ENCODE measurements at regions not wholly inside any gene's neighbourhood (a gene's known extent, or its start where the extent isn't known, plus 50 kb on each side); places are given as distances from the start of the nearest gene placed in this dataset.

DNA sequence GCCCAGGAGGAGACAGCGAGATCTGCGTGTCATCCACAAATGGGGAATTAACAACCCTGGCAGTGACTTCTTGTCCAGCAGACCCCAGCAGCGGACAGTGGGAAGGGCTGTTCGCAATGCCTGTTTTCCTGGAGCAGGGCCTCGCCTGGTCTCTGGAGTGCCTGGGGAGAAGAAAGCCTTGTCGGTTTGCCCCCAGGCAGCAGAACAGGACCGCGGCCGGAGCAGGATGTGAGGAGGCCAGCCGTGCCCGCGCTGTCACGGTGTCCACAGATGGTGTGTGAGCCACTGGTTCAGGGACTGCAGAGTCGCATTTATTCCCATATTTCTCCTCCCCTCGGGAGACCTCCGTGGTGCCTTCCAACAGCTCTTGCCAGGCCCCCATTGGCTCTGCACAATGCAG lies 68.5 kb upstream of the GSE1 start:
- no peak for TF ChIP-seq POLR2A (IDR thresholded peaks at IDR 0.05)
- TF ChIP-seq, protein P1, sequence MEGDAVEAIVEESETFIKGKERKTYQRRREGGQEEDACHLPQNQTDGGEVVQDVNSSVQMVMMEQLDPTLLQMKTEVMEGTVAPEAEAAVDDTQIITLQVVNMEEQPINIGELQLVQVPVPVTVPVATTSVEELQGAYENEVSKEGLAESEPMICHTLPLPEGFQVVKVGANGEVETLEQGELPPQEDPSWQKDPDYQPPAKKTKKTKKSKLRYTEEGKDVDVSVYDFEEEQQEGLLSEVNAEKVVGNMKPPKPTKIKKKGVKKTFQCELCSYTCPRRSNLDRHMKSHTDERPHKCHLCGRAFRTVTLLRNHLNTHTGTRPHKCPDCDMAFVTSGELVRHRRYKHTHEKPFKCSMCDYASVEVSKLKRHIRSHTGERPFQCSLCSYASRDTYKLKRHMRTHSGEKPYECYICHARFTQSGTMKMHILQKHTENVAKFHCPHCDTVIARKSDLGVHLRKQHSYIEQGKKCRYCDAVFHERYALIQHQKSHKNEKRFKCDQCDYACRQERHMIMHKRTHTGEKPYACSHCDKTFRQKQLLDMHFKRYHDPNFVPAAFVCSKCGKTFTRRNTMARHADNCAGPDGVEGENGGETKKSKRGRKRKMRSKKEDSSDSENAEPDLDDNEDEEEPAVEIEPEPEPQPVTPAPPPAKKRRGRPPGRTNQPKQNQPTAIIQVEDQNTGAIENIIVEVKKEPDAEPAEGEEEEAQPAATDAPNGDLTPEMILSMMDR (IDR thresholded peaks at IDR 0.05), result no peak
- Histone ChIP-seq H3K27ac (no peak overlapping the region), H3K27me3 (no peaks in the 10 kb centered on the region), H3K4me1 (no peaks in the 10 kb centered on the region), H3K36me3 (no peaks in the 10 kb centered on the region), H3K4me3 (replicated peaks in 1 of 3) (no peak overlapping the region), H3K9me3 (no peaks in the 10 kb centered on the region)
- no peak for DNase-seq
- intact Hi-C loops (cut with DNase I), result no loop called here
- WGBS, 2 donors, result 84 to 93% methylated on average over 12 of the region's 16 CpGs

DNA sequence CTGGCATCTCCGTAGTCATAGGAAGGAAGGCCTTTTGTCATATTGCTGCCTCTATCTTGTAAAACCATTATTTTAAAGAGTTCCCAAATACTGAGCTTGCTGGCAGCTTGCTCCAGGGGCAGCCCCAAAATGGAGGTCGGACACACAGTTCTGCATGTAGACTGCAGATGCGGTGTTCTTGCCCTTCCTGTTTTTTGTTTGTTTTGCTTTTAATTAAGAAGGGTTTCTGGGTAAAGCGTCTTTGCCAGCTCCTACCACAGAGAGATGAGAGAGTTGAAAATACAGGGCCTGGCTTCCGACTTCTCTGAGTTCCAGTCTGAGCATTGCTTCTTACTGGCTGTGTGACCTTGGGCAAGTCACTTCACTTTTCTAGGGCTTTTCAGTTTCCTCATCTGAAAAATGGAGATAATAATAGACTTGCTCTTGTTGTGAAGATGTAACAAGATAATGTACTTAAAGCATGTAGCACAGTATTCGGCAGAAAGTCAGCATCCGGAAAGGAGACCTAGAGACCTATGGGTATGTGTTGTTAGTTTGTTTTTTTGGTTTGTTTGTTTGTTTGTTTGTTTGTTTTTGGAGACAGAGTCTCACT lies 67.8 kb upstream of the GSE1 start:
- Histone ChIP-seq H3K36me3 (no peaks in the 10 kb centered on the region), H3K9me3 (no peaks in the 10 kb centered on the region), H3K27ac (no peak overlapping the region), H3K4me1 (no peaks in the 10 kb centered on the region), H3K4me3 (replicated peaks in 1 of 3) (no peak overlapping the region), H3K27me3 (no peaks in the 10 kb centered on the region)
- intact Hi-C loops (cut with DNase I), result no loop called here
- DNase-seq, result no peak
- no peak for TF ChIP-seq POLR2A (IDR thresholded peaks at IDR 0.05)
- TF ChIP-seq, protein P1 (IDR thresholded peaks at IDR 0.05), result no peak
- WGBS, 2 donors, result 89 to 92% methylated on average over 7 of the region's 7 CpGs

DNA sequence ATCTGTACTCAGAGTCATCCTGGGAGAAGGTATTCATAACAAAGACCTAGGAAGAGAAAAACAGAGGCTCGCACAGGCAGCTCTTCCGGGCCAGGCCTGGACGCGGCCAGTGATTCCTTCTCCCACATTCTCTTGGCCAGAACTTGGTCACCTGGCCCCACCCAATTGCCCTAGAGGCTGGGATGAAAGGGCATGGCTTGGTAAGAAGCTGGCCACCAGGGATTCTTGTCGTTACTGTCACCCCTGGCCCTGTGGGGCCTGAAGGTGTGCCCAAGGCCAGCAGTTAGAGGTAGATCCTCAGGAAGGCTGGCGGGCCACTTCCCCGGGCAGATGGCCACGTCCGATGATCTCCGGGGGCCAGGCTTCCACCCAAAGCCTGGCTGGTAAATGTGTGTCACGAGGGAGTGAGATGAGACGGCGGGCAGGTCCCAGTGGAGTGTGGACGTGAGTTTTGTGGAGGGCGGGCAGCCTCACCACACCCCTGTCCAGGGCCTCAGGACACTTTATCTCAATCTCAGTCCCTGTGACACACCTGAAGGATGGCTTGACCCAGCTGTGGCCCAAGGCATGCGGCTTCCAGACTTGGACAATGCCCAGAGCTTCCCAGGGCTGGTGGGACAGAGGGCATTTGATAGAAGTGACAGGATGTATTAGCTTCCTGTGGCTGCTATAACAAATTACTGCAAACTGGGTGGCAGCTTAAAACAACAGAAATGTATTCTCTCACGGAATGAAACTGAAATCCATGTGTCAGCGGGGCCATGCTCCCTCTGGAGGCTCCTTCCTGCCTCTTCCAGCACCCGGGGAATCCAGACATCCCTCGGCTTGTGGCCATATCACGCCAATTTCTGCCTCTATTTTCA lies 66.3 kb upstream of the GSE1 start:
- Histone ChIP-seq H3K4me3 (replicated peaks in 1 of 3) (no peak overlapping the region), H3K9me3 (no peaks in the 10 kb centered on the region), H3K4me1 (no peaks in the 10 kb centered on the region), H3K36me3 (no peaks in the 10 kb centered on the region), H3K27me3 (no peaks in the 10 kb centered on the region), H3K27ac (no peak overlapping the region)
- no peak for DNase-seq
- intact Hi-C loops (cut with DNase I), result no loop called here
- WGBS, 2 donors, result 91 to 92% methylated on average over 19 to 21 of the region's 21 CpGs
- TF ChIP-seq POLR2A (IDR thresholded peaks at IDR 0.05), result no peak
- TF ChIP-seq, protein P1 (IDR thresholded peaks at IDR 0.05), result no peak

DNA sequence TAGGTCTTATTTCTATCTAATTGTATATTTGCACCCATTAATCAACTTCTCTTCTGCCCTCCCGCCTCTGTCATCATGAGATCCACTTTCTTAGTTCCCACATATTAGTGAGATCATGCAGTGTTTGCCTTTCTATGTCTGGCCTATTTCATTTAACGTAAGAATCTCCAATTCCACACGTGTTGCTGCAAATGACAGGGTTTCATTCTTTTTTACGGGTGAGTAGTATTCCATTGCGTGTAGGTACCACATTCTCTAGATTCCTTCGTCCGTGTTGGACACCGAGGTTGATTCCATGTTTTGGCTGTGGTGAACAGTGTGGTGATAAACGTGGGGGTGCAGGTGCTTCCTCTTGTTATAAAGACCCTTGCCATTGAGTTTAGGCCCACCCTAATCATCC lies 64.7 kb upstream of the GSE1 start:
- no peaks in the 10 kb centered on the region for H3K4me1 ChIP-seq
- no peak overlapping the region for H3K27ac ChIP-seq
- no peak overlapping the region for H3K4me3 ChIP-seq (replicated peaks in 1 of 3)
- H3K9me3 ChIP-seq, result no peaks in the 10 kb centered on the region
- no peak for DNase-seq
- TF ChIP-seq, protein P1 (IDR thresholded peaks at IDR 0.05), result no peak
- TF ChIP-seq POLR2A (IDR thresholded peaks at IDR 0.05), result no peak
- H3K36me3 ChIP-seq, result no peaks in the 10 kb centered on the region
- H3K27me3 ChIP-seq, result no peaks in the 10 kb centered on the region
- WGBS, 2 donors, result 95 to 97% methylated on average over 9 of the region's 9 CpGs
- intact Hi-C loops (cut with DNase I), result no loop called here

DNA sequence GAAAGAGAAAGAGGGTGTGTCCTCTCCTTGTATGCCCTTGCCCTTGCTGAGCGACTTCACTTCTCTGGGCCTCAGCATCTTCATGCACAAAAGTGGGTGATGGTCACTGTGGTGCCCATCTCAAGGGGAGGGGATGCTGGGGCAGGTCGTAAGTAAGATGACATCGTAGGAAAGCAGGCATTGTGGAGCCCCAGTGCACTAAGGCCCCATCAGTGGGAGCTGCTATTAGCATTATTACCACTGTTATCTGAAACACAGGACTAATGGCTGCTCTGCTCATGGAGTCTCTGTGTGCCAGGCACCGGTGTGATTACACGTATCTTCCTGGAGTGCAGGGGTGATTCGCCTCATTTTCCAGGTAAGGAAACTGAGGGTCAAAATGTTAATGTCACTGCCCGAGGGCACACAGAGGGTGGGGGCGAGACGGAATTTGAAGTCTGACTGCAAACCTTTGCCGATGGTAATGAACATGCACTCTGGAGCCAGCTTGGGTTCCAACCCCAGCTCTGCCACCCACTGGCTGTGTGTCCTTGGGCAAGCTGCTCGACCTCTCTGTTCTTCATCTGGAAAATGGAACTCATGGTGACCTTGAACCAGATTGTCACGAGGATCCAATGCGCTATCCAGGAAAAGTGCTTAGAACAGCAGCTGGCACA lies 63.2 kb upstream of the GSE1 start:
- intact Hi-C loops (cut with DNase I), result loop anchor here (10.0 kb wide), 1 partner anchor 125 kb away; no protein-coding TSS in a partner anchor
- 83 to 91% methylated on average over 13 of the region's 13 CpGs for WGBS, 2 donors
- H3K27ac ChIP-seq, result no peak overlapping the region

More for the DNA sequence above, 63.2 kb upstream of the GSE1 start:
- H3K27me3 ChIP-seq, result no peaks in the 10 kb centered on the region
- H3K4me1 ChIP-seq, result peaks cover 0 to 5% of the 10 kb centered on the region in 2 donors
- DNase-seq, result no peak
- no peak overlapping the region for H3K4me3 ChIP-seq (replicated peaks in 1 of 3)
- no peaks in the 10 kb centered on the region for H3K9me3 ChIP-seq
- TF ChIP-seq, protein P1 (IDR thresholded peaks at IDR 0.05), result no peak
- no peaks in the 10 kb centered on the region for H3K36me3 ChIP-seq

Measured in thyroid gland (tissue), 4 donors.